OCI-LY3 (cell line): ENCODE measurements at regions not wholly inside any gene's neighbourhood (a gene's known extent, or its start where the extent isn't known, plus 50 kb on each side); places are given as distances from the start of the nearest gene placed in this dataset.

ENCODE experiments used
- CTCF ChIP-seq: fragments of 200-600, 300-600 bp; sonication (generic); IDR thresholded peaks from 2 replicates; pipeline ENCODE4 v1.5.1; 2014; ENCODE audit warnings: antibody characterized with exemption, low read length, low read depth
- EZH2phosphoT487 ChIP-seq: fragments of 200-600 bp; shearing (Covaris generic); IDR thresholded peaks from 2 replicates; pipeline ENCODE4 v1.6.1; 2018; ENCODE audit warnings: antibody characterized with exemption, mixed run types, low read depth

GRCh38 chr2:224155371-224155770, 116.3 kb upstream of the SERPINE2 start:
- TF ChIP-seq CTCF (no peak), EZH2phosphoT487 (no peak)
